DND-41 (cell line): ENCODE measurements at regions not wholly inside any gene's neighbourhood (a gene's known extent, or its start where the extent isn't known, plus 50 kb on each side); places are given as distances from the start of the nearest gene placed in this dataset.

Source experiments
- ATAC-seq: fragments of 200-7000 bp; cut with Tn5 transposase; 3 replicates; pipeline ENCODE4 v1.9.1; 2021; ENCODE audit warnings: low read depth; ENCODE audit not compliant: insufficient read depth
- DNase-seq: peaks from one replicate; pipeline ENCODE4 v3.0.0-alpha.2; 2020
- H2AFZ ChIP-seq: 2 replicates; pipeline ENCODE4 v1.6.0; 2012; ENCODE audit warnings: low read depth, low read length
- H3K27ac ChIP-seq: 2 replicates; pipeline ENCODE4 v1.5.1; 2012; ENCODE audit warnings: low read length, inconsistent platforms
- H3K27me3 ChIP-seq: fragments of 200-600 bp; sonication (generic); 2 replicates; pipeline ENCODE4 v1.6.0; 2012; ENCODE audit warnings: low read length, mild to moderate bottlenecking, inconsistent platforms; ENCODE audit not compliant: insufficient read depth, poor library complexity
- H3K36me3 ChIP-seq: 2 replicates; pipeline ENCODE4 v1.5.1; 2012; ENCODE audit warnings: low read length, inconsistent platforms; ENCODE audit not compliant: insufficient read depth
- H3K4me1 ChIP-seq: 2 replicates; pipeline ENCODE4 v1.5.1; 2012; ENCODE audit warnings: mild to moderate bottlenecking, low read length; ENCODE audit not compliant: insufficient read depth
- H3K4me2 ChIP-seq: 2 replicates; pipeline ENCODE4 v1.6.0; 2012; ENCODE audit warnings: mild to moderate bottlenecking, moderate library complexity, low read length, inconsistent platforms; ENCODE audit not compliant: insufficient read depth
- H3K4me3 ChIP-seq, 2 experiments: fragments of 200-600 bp in 1 of 2; shearing (Covaris generic) in 1 of 2; 2 replicates each; pipeline ENCODE4 v1.5.1; 2012 to 2016; ENCODE audit warnings: inconsistent platforms in 2 of 2, low read length in 2 of 2, mild to moderate bottlenecking in 2 of 2, low read depth in 1 of 2, moderate library complexity in 1 of 2
- H3K79me2 ChIP-seq: 2 replicates; pipeline ENCODE4 v1.6.0; 2012; ENCODE audit warnings: low read length, inconsistent platforms; ENCODE audit not compliant: insufficient read depth
- H3K9ac ChIP-seq: 2 replicates; pipeline ENCODE4 v1.6.0; 2012; ENCODE audit warnings: low read depth, mild to moderate bottlenecking, inconsistent platforms, low read length, moderate library complexity
- H3K9me3 ChIP-seq: 2 replicates; pipeline ENCODE4 v1.5.1; 2012; ENCODE audit warnings: low read length, moderate library complexity, mild to moderate bottlenecking, inconsistent platforms; ENCODE audit not compliant: insufficient read depth, severe bottlenecking
- H4K20me1 ChIP-seq: 2 replicates; pipeline ENCODE4 v1.6.0; 2012; ENCODE audit warnings: low read length; ENCODE audit not compliant: insufficient read depth
- CTCF ChIP-seq: IDR thresholded peaks from 2 replicates; pipeline ENCODE4 v1.5.1; 2012; ENCODE audit warnings: borderline replicate concordance, low read length, moderate library complexity, mild to moderate bottlenecking; ENCODE audit not compliant: poor library complexity, severe bottlenecking; ENCODE audit errors: extremely low read depth
- EZH2 ChIP-seq: IDR thresholded peaks from 3 replicates; pipeline ENCODE4 v1.6.1; 2012; ENCODE audit warnings: borderline replicate concordance, low read depth, mild to moderate bottlenecking, moderate library complexity, low read length, inconsistent platforms; ENCODE audit not compliant: severe bottlenecking

DNA sequence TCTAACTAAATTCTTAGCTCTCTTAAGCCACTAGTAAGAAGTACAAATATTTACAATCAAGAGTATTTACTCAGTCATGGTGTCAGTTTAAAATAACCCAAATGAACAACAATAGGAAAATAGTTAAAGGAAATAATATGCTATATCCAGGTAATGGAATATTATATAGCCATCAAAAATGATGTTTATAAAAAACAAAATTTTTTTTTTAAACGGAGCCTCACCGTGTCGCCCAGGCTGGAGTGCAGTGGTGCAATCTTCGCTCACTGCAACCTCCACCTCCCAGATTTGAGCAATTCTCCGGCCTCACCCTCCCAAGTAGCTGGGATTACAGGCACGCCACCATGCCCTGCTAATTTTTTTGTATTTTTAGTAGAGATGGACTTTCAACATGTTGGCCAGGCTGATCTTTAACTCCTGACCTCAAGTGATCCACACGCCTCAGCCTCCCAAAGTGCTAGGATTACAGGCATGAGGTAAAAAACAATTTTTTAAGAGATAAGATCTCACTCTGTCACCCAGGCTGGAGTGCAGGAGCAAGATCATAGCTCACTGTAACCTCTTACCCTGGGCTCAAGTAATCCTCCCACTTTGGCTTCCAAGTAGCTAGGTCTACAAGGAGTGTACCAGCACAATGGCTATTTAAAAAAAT is 132.5 kb downstream of the NOC3L start:
- Histone ChIP-seq H3K36me3 (no peaks in the 10 kb centered on the region), H2AFZ (no peak overlapping the region), H3K27ac (no peak overlapping the region), H3K4me3 (no peak overlapping the region), H3K9ac (no peak overlapping the region), H3K4me1 (no peaks in the 10 kb centered on the region), H3K4me2 (no peak overlapping the region), H3K79me2 (no peaks in the 10 kb centered on the region), H3K9me3 (no peaks in the 10 kb centered on the region), H3K27me3 (no peaks in the 10 kb centered on the region), H4K20me1 (no peaks in the 10 kb centered on the region)
- TF ChIP-seq EZH2 (no peak), CTCF (no peak)
- ATAC-seq = no peak
- DNase-seq = no peak

DNA sequence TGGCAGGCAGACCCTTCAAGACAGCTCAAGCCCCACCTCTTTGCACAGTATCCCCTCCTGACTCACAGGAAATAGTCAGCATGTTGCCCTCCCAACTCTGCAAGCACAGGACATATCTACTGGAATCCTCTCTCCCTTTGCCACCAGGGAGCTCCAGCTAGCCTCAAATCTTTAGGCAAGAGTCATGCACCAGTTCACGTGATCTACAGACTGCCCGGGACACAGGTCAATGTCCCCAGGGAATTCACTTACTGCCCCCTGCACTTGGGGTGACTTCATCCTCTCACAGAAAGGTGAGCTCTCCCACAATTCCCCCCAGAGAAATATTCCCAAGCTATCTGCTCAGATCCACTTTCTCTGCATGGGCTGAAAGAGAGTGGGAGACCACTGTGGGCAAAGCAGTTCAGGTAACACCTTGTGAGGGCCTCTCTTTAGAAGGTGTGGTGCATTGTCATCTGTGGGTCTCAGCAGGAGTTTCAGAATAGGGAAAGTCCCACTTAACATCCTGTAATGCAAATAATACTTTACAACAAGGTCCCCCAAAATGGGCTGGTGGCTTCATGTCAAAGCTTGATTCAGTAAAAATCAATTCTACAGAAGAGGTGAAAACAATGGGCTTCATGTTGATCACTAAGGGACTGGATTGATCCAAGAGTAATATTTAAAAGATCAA is 129.9 kb downstream of the NOC3L start:
- DNase-seq = no peak
- H3K4me3 ChIP-seq = no peak overlapping the region
- no peak for ATAC-seq
- peaks cover 3% of the 10 kb centered on the region for H3K27me3 ChIP-seq
- no peak overlapping the region for H3K27ac ChIP-seq
- H4K20me1 ChIP-seq = no peaks in the 10 kb centered on the region
- no peaks in the 10 kb centered on the region for H3K36me3 ChIP-seq
- no peaks in the 10 kb centered on the region for H3K79me2 ChIP-seq
- no peak for TF ChIP-seq EZH2
- TF ChIP-seq CTCF = no peak
- H3K9ac ChIP-seq = no peak overlapping the region
- no peaks in the 10 kb centered on the region for H3K4me1 ChIP-seq
- no peaks in the 10 kb centered on the region for H3K9me3 ChIP-seq
- no peak overlapping the region for H2AFZ ChIP-seq
- H3K4me2 ChIP-seq = no peak overlapping the region

DNA sequence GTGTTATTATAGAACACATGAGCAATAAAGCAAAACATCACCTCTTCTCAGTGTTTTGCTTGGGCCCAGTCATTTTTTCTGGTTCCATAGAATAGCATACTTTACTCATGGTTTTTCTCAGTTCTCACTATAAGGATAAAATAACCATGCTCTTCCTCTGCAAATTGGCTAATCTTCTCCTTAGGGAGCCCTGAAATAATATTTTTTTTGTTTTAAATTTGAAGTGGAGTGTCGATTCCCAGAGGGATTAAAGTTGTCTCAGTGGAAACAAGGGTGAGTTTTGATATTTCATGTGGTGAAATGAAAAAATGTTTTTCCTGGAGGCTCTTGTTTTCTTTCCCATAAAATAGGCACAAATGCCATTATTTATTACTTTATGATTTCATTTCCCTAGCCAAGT is 127.3 kb downstream of the NOC3L start:
- no peak for ATAC-seq

More for the DNA sequence above, 127.3 kb downstream of the NOC3L start:
- no peak for TF ChIP-seq CTCF
- no peak for TF ChIP-seq EZH2
- DNase-seq = no peak
- Histone ChIP-seq H3K4me3 (no peak overlapping the region), H2AFZ (no peak overlapping the region), H3K9me3 (no peaks in the 10 kb centered on the region), H3K9ac (no peak overlapping the region), H3K27me3 (peaks cover 3% of the 10 kb centered on the region), H3K36me3 (no peaks in the 10 kb centered on the region), H3K27ac (no peak overlapping the region), H3K79me2 (no peaks in the 10 kb centered on the region), H4K20me1 (no peaks in the 10 kb centered on the region), H3K4me2 (no peak overlapping the region), H3K4me1 (no peaks in the 10 kb centered on the region)
